Stimulated activated CD4-positive, alpha-beta T cell treated with anti-CD3 and anti-CD28 coated beads, Interleukin-1b, Interleukin-23, amount 100 ng/mL, for 48 hours (primary cell): ENCODE measurements at regions not wholly inside any gene's neighbourhood (a gene's known extent, or its start where the extent isn't known, plus 50 kb on each side); places are given as distances from the start of the nearest gene placed in this dataset.
"Not testable (repeated sequence)": the region's sequence is repeated elsewhere in the genome, so short reads cannot be mapped to it uniquely, and the experiment has no call there.

Source experiments
- DNase-seq: peaks from one replicate; pipeline ENCODE4 v3.0.0-alpha.2; 2020

- no peak for DNase-seq
These were observed 350.6 kb downstream of the DCDC2C start for GRCh38 chr2:4053769-4054493.

GRCh38 chr2:4066217-4066616, 362.8 kb downstream of the DCDC2C start:
- DNase-seq, result no peak

GRCh38 chr2:4073026-4073569, 369.7 kb downstream of the DCDC2C start:
- no peak for DNase-seq

- DNase-seq, result no peak
These were observed 373.6 kb downstream of the DCDC2C start for GRCh38 chr2:4077017-4077416.

- no peak for DNase-seq
These were observed 381.8 kb downstream of the DCDC2C start for GRCh38 chr2:4085186-4085585.

GRCh38 chr2:4090668-4091630, 387.6 kb downstream of the DCDC2C start:
- no peak for DNase-seq

- DNase-seq, result no peak
These were observed 388.5 kb downstream of the DCDC2C start for GRCh38 chr2:4091869-4092268.

- DNase-seq, result no peak
These were observed 391.4 kb downstream of the DCDC2C start for GRCh38 chr2:4094743-4095142.

GRCh38 chr2:4096978-4097766, 393.8 kb downstream of the DCDC2C start:
- no peak for DNase-seq

GRCh38 chr2:4098137-4098536, 394.8 kb downstream of the DCDC2C start:
- no peak for DNase-seq

- no peak for DNase-seq
These were observed 398.6 kb downstream of the DCDC2C start for GRCh38 chr2:4101936-4102335.

- DNase-seq, result no peak
These were observed 403.8 kb downstream of the DCDC2C start for GRCh38 chr2:4107179-4107578.

GRCh38 chr2:4110273-4110672, 406.9 kb downstream of the DCDC2C start:
- no peak for DNase-seq

GRCh38 chr2:4115435-4115834, 412.1 kb downstream of the DCDC2C start:
- not testable (repeated sequence) for DNase-seq

- no peak for DNase-seq
These were observed 419.4 kb downstream of the DCDC2C start for GRCh38 chr2:4122726-4123125.

GRCh38 chr2:4130651-4131050, 427.3 kb downstream of the DCDC2C start:
- no peak for DNase-seq

GRCh38 chr2:4134551-4135550, 431.5 kb downstream of the DCDC2C start:
- DNase-seq, result no peak

GRCh38 chr2:4135765-4136164, 432.4 kb downstream of the DCDC2C start:
- DNase-seq, result no peak

GRCh38 chr2:4139316-4139715, 435.9 kb downstream of the DCDC2C start:
- no peak for DNase-seq

- no peak for DNase-seq
These were observed 436.4 kb downstream of the DCDC2C start for GRCh38 chr2:4139731-4140130.

- no peak for DNase-seq
These were observed 437.1 kb downstream of the DCDC2C start for GRCh38 chr2:4140281-4140970.
